Spleen (tissue), 7 donors: ENCODE measurements at regions not wholly inside any gene's neighbourhood (a gene's known extent, or its start where the extent isn't known, plus 50 kb on each side); places are given as distances from the start of the nearest gene placed in this dataset.

Experiments
- POLR2A ChIP-seq, 3 donors: fragments of 450-650 bp; IDR thresholded peaks; one replicate each; pipeline ENCODE4 v1.5.1; 2017; ENCODE audit warnings: antibody characterized with exemption in 3 of 3, mild to moderate bottlenecking in 1 of 3
- TF ChIP-seq, protein P1 (sequence below), 11 experiments: fragments of 200-600 bp in 7 of 11; fragments of 450-650 bp in 4 of 11; sonication (generic) in 4 of 11; IDR thresholded peaks in 8 of 11; conservative IDR thresholded peaks in 3 of 11; 1 replicate in 7 of 11; 2 replicates in 4 of 11; pipeline versions ENCODE4 v1.4.0 to v1.8.0; 2016 to 2021; ENCODE audit warnings: antibody characterized with exemption in 11 of 11, inconsistent platforms in 4 of 11, mild to moderate bottlenecking in 1 of 11
- donor health status: DM: no; HTN: no; CAD: no; lungs with moderate emphysema.
- donor health status: DM: no; HTN: no; CAD: no.
- donor health status: DM: no; HTN: no; CAD: no.

DNA sequence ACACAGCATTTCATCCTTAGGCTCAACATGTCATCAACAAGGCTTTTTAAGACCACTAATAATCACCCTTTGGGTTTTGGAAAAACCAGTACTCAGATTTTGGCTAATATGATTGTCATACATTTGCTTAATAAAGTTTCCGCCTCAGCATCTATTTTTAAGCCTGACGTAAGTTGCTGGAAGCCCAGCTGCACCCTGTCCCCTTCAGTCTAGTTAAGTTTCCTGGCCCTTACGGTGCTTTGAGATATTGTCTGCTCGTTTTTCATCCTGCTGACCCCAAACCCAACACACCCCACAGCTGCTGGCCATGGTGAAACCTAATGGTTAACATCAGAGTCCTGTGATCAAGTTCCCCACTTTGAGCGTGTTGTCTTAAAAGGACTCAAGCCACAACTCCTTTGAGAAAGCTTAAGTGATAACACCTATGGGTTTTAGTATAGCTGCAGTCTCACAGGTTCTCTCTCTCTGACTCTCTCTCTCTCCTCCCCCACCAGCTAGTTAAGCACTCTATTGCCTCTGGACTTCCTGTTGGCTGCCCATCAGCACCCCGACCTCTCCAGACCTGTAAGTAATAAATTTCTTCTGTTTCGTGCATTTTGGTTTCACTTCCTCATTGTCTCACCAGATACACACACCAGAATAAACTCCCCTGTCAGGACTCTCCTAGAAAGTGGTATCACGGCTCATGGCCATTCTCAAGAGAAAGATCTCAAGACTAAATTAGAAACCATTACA, 802.0 kb downstream of the C6orf118 start:
- TF ChIP-seq, protein P1, sequence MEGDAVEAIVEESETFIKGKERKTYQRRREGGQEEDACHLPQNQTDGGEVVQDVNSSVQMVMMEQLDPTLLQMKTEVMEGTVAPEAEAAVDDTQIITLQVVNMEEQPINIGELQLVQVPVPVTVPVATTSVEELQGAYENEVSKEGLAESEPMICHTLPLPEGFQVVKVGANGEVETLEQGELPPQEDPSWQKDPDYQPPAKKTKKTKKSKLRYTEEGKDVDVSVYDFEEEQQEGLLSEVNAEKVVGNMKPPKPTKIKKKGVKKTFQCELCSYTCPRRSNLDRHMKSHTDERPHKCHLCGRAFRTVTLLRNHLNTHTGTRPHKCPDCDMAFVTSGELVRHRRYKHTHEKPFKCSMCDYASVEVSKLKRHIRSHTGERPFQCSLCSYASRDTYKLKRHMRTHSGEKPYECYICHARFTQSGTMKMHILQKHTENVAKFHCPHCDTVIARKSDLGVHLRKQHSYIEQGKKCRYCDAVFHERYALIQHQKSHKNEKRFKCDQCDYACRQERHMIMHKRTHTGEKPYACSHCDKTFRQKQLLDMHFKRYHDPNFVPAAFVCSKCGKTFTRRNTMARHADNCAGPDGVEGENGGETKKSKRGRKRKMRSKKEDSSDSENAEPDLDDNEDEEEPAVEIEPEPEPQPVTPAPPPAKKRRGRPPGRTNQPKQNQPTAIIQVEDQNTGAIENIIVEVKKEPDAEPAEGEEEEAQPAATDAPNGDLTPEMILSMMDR (IDR thresholded peaks at IDR 0.05 in 8 of 11, conservative IDR thresholded peaks at IDR 0.05 in 3 of 11) = no peak
- no peak for TF ChIP-seq POLR2A (IDR thresholded peaks at IDR 0.05)
